GM23248 (cell line): ENCODE measurements at regions not wholly inside any gene's neighbourhood (a gene's known extent, or its start where the extent isn't known, plus 50 kb on each side); places are given as distances from the start of the nearest gene placed in this dataset.

ENCODE experiments used
- EZH2 ChIP-seq: fragments of 200-600 bp; sonication (generic); IDR thresholded peaks from 2 replicates; pipeline ENCODE4 v1.6.1; 2018; ENCODE audit warnings: antibody characterized with exemption, mild to moderate bottlenecking; ENCODE audit not compliant: insufficient read depth, poor library complexity, severe bottlenecking
- EZH2phosphoT487 ChIP-seq: fragments of 200-600 bp; sonication (generic); IDR thresholded peaks from 2 replicates; pipeline ENCODE4 v1.6.1; 2018; ENCODE audit warnings: antibody characterized with exemption, moderate library complexity, mild to moderate bottlenecking, low read depth; ENCODE audit not compliant: insufficient read depth

DNA sequence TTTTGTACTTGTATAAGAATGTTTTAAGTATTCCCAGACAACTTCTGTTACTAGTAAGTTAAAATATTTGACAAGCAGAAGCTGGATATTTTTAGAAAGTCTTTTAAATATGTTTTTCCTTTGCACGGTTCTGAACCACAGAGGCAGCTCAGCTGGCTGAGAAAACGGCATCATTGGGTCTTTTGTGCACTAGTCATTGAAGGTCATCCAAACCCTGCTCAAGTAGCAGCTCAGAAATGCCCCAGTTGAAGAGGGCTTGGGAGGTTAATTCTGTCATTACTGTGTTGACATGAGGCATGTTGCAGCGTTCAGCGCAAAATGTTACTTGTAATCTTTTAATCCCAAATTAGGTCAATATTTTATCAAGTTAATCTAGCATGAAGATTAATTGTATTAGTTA lies 383.7 kb upstream of the FAM241A start:
- TF ChIP-seq EZH2: no peak
- no peak for TF ChIP-seq EZH2phosphoT487
